ENCODE measurements at regions not wholly inside any gene's neighbourhood (a gene's known extent, or its start where the extent isn't known, plus 50 kb on each side); places are given as distances from the start of the nearest gene placed in this dataset.
"Not testable (repeated sequence)": the region's sequence is repeated elsewhere in the genome, so short reads cannot be mapped to it uniquely, and the experiment has no call there.

GRCh38 chr2:62654876-62655359 lies 50.6 kb upstream of the EHBP1 start:
- no peak for DNase-seq (ENCODE audit: extremely low read depth, low read depth, low spot score)

GRCh38 chr2:62654423-62654791 lies 51.1 kb upstream of the EHBP1 start:
- DNase-seq (ENCODE audit: extremely low read depth, low read depth, low spot score) = no peak

GRCh38 chr2:62653582-62654422 lies 51.7 kb upstream of the EHBP1 start:
- no peak for DNase-seq (ENCODE audit: extremely low read depth, low read depth, low spot score)

GRCh38 chr2:62649087-62649486 lies 56.4 kb upstream of the EHBP1 start:
- not testable (repeated sequence) for DNase-seq (ENCODE audit: extremely low read depth, low read depth, low spot score)

GRCh38 chr2:62643100-62643471 lies 62.4 kb upstream of the EHBP1 start:
- no peak for DNase-seq (ENCODE audit: extremely low read depth, low read depth, low spot score)

GRCh38 chr2:62642429-62643099 lies 62.9 kb upstream of the EHBP1 start:
- DNase-seq (ENCODE audit: extremely low read depth, low read depth, low spot score) = no peak

GRCh38 chr2:62641936-62642335 lies 63.6 kb upstream of the EHBP1 start:
- no peak for DNase-seq (ENCODE audit: extremely low read depth, low read depth, low spot score)

- no peak for DNase-seq (ENCODE audit: extremely low read depth, low read depth, low spot score)
Observed at GRCh38 chr2:62641410-62641843, 64.1 kb upstream of the EHBP1 start.

- DNase-seq (ENCODE audit: extremely low read depth, low read depth, low spot score) = no peak
Observed at GRCh38 chr2:62631160-62632085, 74.1 kb upstream of the EHBP1 start.

GRCh38 chr2:62630206-62630605 lies 75.3 kb upstream of the EHBP1 start:
- DNase-seq (ENCODE audit: extremely low read depth, low read depth, low spot score) = not testable (repeated sequence)

- DNase-seq (ENCODE audit: extremely low read depth, low read depth, low spot score) = not testable (repeated sequence)
Observed at GRCh38 chr2:62629310-62629709, 76.2 kb upstream of the EHBP1 start.

- DNase-seq (ENCODE audit: extremely low read depth, low read depth, low spot score) = no peak
Observed at GRCh38 chr2:62627667-62628066, 77.8 kb upstream of the EHBP1 start.

- no peak for DNase-seq (ENCODE audit: extremely low read depth, low read depth, low spot score)
Observed at GRCh38 chr2:62624855-62625254, 80.7 kb upstream of the EHBP1 start.

- not testable (repeated sequence) for DNase-seq (ENCODE audit: extremely low read depth, low read depth, low spot score)
Observed at GRCh38 chr2:62616486-62616885, 89.0 kb upstream of the EHBP1 start.

GRCh38 chr2:62611854-62612253 lies 93.7 kb upstream of the EHBP1 start:
- no peak for DNase-seq (ENCODE audit: extremely low read depth, low read depth, low spot score)

- DNase-seq (ENCODE audit: extremely low read depth, low read depth, low spot score) = not testable (repeated sequence)
Observed at GRCh38 chr2:62605471-62605870, 99.5 kb upstream of the TMEM17 start.

GRCh38 chr2:62604336-62604735 lies 98.3 kb upstream of the TMEM17 start:
- no peak for DNase-seq (ENCODE audit: extremely low read depth, low read depth, low spot score)

- DNase-seq (ENCODE audit: extremely low read depth, low read depth, low spot score) = no peak
Observed at GRCh38 chr2:62603154-62603712, 97.2 kb upstream of the TMEM17 start.

GRCh38 chr2:62599674-62600410 lies 93.8 kb upstream of the TMEM17 start:
- not testable (repeated sequence) for DNase-seq (ENCODE audit: extremely low read depth, low read depth, low spot score)

GRCh38 chr2:62597323-62597722 lies 91.3 kb upstream of the TMEM17 start:
- no peak for DNase-seq (ENCODE audit: extremely low read depth, low read depth, low spot score)
